Mucosa of rectum (tissue), 2 donors: ENCODE measurements at regions not wholly inside any gene's neighbourhood (a gene's known extent, or its start where the extent isn't known, plus 50 kb on each side); places are given as distances from the start of the nearest gene placed in this dataset.

ENCODE experiments used
- H3K27ac ChIP-seq, 2 donors: one replicate each; pipeline ENCODE4 v1.7.0; 2013; ENCODE audit warnings: inconsistent platforms in 2 of 2, low read depth in 2 of 2, low read length in 2 of 2
- H3K27me3 ChIP-seq, 2 donors: one replicate each; pipeline ENCODE4 v1.7.0; 2013; ENCODE audit warnings: low read length in 2 of 2; ENCODE audit not compliant: control insufficient read depth in 2 of 2, insufficient read depth in 2 of 2
- H3K36me3 ChIP-seq, 2 donors: one replicate each; pipeline ENCODE4 v1.7.0; 2013; ENCODE audit warnings: low read length in 2 of 2; ENCODE audit not compliant: control insufficient read depth in 2 of 2, insufficient read depth in 2 of 2
- H3K4me1 ChIP-seq, 2 donors: one replicate each; pipeline ENCODE4 v1.7.0; 2013; ENCODE audit warnings: low read length in 2 of 2, mild to moderate bottlenecking in 1 of 2; ENCODE audit not compliant: control insufficient read depth in 2 of 2, insufficient read depth in 2 of 2
- H3K4me3 ChIP-seq, 2 donors: one replicate each; pipeline ENCODE4 v1.7.0; 2013; ENCODE audit warnings: low read length in 2 of 2
- H3K9ac ChIP-seq, 2 donors: one replicate each; pipeline ENCODE4 v1.7.0; 2013; ENCODE audit warnings: low read length in 2 of 2, low read depth in 1 of 2, mild to moderate bottlenecking in 1 of 2
- H3K9me3 ChIP-seq, 2 donors: one replicate each; pipeline ENCODE4 v1.7.0; 2013; ENCODE audit warnings: low read length in 2 of 2; ENCODE audit not compliant: control insufficient read depth in 2 of 2
- donor health status: healthy.
- donor health status: Normal muscosa, but diverticular disease.

DNA sequence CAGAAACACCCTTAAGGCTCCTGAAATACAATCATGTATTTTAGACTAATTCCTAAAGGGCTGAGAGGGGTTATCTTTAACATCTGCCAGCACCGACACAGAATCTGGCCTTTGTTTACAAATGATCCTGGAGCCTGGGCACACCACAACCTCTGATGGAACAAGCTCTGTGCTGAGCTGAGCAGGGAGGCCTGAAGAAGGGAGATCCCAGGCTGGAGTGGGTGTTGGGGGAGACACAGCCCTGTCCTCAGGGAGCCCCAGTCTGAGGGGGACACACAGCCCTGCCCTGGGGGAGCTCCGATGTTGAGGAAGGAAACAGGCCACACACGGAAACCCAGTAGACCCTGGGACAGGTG, 130.5 kb downstream of the VEGFA start:
- Histone ChIP-seq H3K27ac (peak overlapping the region in 1 of 2 donors; percentile 45), H3K9me3 (no peaks in the 10 kb centered on the region), H3K27me3 (no peaks in the 10 kb centered on the region), H3K36me3 (no peaks in the 10 kb centered on the region), H3K4me3 (no peak overlapping the region), H3K9ac (no peak overlapping the region), H3K4me1 (no peaks in the 10 kb centered on the region)

DNA sequence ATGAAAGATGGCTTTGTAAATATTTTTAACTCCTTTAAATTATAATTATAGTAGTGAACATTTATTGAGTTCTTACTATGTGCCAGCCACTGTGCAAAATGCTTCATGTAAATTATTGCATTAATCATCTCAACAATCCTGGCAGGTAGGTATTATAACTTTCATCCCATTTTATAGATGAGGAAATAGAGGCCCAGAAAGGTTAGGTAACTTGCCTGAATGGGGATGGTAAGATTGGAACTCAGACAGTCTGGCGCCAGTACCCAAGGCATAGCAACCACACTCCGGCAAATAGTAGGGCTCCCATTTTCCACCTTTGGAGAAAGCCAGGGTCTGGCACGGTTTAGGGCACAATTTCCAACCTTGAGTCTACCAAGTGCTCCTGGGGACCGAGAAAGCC, 129.8 kb downstream of the VEGFA start:
- H3K4me3 ChIP-seq, result no peak overlapping the region
- no peak overlapping the region for H3K27ac ChIP-seq
- H3K9me3 ChIP-seq, result no peaks in the 10 kb centered on the region
- no peaks in the 10 kb centered on the region for H3K36me3 ChIP-seq
- no peaks in the 10 kb centered on the region for H3K4me1 ChIP-seq
- no peaks in the 10 kb centered on the region for H3K27me3 ChIP-seq
- H3K9ac ChIP-seq, result no peak overlapping the region

- H3K4me1 ChIP-seq, result no peaks in the 10 kb centered on the region
- no peaks in the 10 kb centered on the region for H3K27me3 ChIP-seq
- H3K4me3 ChIP-seq, result no peak overlapping the region
- H3K9me3 ChIP-seq, result no peaks in the 10 kb centered on the region
- no peak overlapping the region for H3K9ac ChIP-seq
- H3K36me3 ChIP-seq, result no peaks in the 10 kb centered on the region
- no peak overlapping the region for H3K27ac ChIP-seq
Observed at GRCh38 chr6:43898358-43899131, 128.5 kb downstream of the VEGFA start.

GRCh38 chr6:43897571-43898302, 127.7 kb downstream of the VEGFA start:
- H3K9ac ChIP-seq, result no peak overlapping the region
- no peak overlapping the region for H3K27ac ChIP-seq
- H3K4me3 ChIP-seq, result no peak overlapping the region

GRCh38 chr6:43896329-43897255, 126.6 kb downstream of the VEGFA start:
- H3K27me3 ChIP-seq, result no peaks in the 10 kb centered on the region
- no peaks in the 10 kb centered on the region for H3K4me1 ChIP-seq
- no peak overlapping the region for H3K9ac ChIP-seq
- no peak overlapping the region for H3K4me3 ChIP-seq
- no peaks in the 10 kb centered on the region for H3K9me3 ChIP-seq
- H3K36me3 ChIP-seq, result no peaks in the 10 kb centered on the region
- no peak overlapping the region for H3K27ac ChIP-seq

More at GRCh38 chr6:43897571-43898302, 127.7 kb downstream of the VEGFA start:
- Histone ChIP-seq H3K9me3 (no peaks in the 10 kb centered on the region), H3K27me3 (no peaks in the 10 kb centered on the region), H3K4me1 (no peaks in the 10 kb centered on the region), H3K36me3 (no peaks in the 10 kb centered on the region)

- Histone ChIP-seq H3K9me3 (no peaks in the 10 kb centered on the region), H3K27me3 (no peaks in the 10 kb centered on the region), H3K27ac (no peak overlapping the region), H3K36me3 (no peaks in the 10 kb centered on the region), H3K9ac (no peak overlapping the region), H3K4me1 (no peaks in the 10 kb centered on the region), H3K4me3 (no peak overlapping the region)
Observed at GRCh38 chr6:43895656-43896328, 125.8 kb downstream of the VEGFA start.

DNA sequence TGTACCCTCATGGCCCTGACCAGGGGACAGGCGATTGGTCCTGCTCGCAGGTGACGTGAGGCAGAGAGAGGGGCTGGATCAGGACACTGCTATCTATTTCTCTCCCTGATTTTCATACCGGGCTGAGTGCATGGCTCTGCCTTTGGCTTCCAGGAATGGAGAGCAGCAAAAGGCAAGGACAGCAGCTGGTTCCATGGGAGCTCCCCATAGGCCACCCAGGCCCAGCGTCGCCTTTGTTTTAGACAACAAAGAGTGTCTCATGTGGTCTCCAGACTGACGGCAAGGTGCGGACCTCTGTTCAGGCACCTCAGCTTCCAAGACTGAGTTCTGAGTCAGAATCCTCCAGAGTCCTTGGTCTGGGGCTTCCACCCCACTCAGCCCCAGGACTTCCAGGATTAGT, 123.1 kb downstream of the VEGFA start:
- Histone ChIP-seq H3K27ac (no peak overlapping the region), H3K27me3 (no peaks in the 10 kb centered on the region), H3K9ac (no peak overlapping the region), H3K9me3 (no peaks in the 10 kb centered on the region), H3K4me1 (no peaks in the 10 kb centered on the region), H3K36me3 (no peaks in the 10 kb centered on the region), H3K4me3 (no peak overlapping the region)

DNA sequence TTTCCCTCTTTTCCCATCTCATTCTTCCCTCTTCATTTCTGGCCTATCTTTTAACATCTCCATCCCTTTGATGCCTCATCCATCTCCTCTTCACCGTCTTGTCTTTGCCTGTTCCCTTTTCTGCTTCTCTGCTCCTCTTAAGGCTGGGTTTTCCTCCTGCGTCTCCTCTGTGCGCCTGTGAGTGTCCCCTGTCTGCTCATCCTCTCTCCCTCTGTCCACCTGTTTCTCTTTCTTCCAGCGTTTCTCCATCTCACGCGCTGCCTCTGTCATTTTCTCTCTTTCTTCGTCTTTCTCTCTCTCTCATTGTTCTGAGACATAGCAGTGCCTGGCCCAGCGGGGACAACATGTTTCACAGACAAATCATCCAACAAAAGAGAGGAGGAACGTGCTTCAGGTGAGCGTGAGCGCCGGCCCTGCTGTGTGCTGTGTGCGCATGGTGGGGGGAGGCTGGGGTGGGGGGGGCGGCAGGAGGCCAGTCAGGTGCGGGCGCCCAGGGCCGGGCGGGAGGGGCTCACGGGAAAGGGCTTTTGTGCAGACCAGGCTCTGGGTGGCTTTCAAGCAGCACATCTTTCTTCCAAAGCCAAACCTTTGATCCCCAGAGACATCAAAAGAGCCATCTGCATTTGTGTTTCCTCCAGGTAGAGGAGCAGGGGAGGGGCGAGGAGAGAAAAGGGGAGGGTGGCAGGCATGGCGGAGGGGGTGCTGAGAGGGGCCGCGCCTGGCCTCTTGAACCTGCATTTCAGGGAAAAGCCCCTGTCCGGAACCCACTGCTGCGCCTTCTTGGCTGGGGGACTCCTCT, 121.3 kb downstream of the VEGFA start:
- H3K27ac ChIP-seq, result no peak overlapping the region
- H3K4me1 ChIP-seq, result no peaks in the 10 kb centered on the region
- no peaks in the 10 kb centered on the region for H3K27me3 ChIP-seq
- H3K36me3 ChIP-seq, result no peaks in the 10 kb centered on the region
- H3K4me3 ChIP-seq, result no peak overlapping the region
- H3K9me3 ChIP-seq, result no peaks in the 10 kb centered on the region
- no peak overlapping the region for H3K9ac ChIP-seq
